GM23338 (cell line): ENCODE measurements at regions not wholly inside any gene's neighbourhood (a gene's known extent, or its start where the extent isn't known, plus 50 kb on each side); places are given as distances from the start of the nearest gene placed in this dataset.
A peak's percentile ranks its signal among the peaks of the same experiment; 100 is the strongest.

Experiments used
- ATAC-seq: fragments of 200-7000 bp; cut with Tn5 transposase; 3 replicates; pipeline ENCODE4 v1.9.1; 2020
- DNase-seq: peaks from one replicate; pipeline ENCODE4 v3.0.0-alpha.2; 2015; ENCODE audit warnings: low spot score
- H2AFZ ChIP-seq: fragments of 200-600 bp; sonication (generic); 2 replicates; pipeline ENCODE4 v1.8.0; 2016; ENCODE audit warnings: antibody characterized with exemption, mild to moderate bottlenecking, moderate library complexity
- H3F3A ChIP-seq: fragments of 200-600 bp; sonication (generic); replicated peaks from 2 replicates; pipeline ENCODE4 v1.8.0; 2017; ENCODE audit warnings: antibody characterized with exemption, mixed run types, low read depth
- H3K27ac ChIP-seq: fragments of 200-600 bp; sonication (generic); 2 replicates; pipeline ENCODE4 v1.6.1; 2016; ENCODE audit warnings: low read depth
- H3K27me3 ChIP-seq: fragments of 200-600 bp; sonication (generic); 2 replicates; pipeline ENCODE4 v1.8.0; 2016; ENCODE audit warnings: mild to moderate bottlenecking, mixed run types, moderate library complexity; ENCODE audit not compliant: insufficient read depth
- H3K36me3 ChIP-seq: fragments of 200-600 bp; sonication (generic); 2 replicates; pipeline ENCODE4 v1.8.0; 2016; ENCODE audit warnings: mild to moderate bottlenecking; ENCODE audit not compliant: insufficient read depth
- H3K4me1 ChIP-seq: fragments of 200-600 bp; sonication (generic); 2 replicates; pipeline ENCODE4 v1.8.0; 2016; ENCODE audit warnings: mild to moderate bottlenecking, moderate library complexity; ENCODE audit not compliant: insufficient read depth
- H3K4me2 ChIP-seq: fragments of 200-600 bp; sonication (generic); 2 replicates; pipeline ENCODE4 v1.7.1; 2017; ENCODE audit warnings: mixed run types
- H3K4me3 ChIP-seq: fragments of 200-600 bp; sonication (generic); 2 replicates; pipeline ENCODE4 v1.6.1; 2016; ENCODE audit warnings: mixed run types
- H3K79me2 ChIP-seq: fragments of 200-600 bp; sonication (generic); replicated peaks from 2 replicates; pipeline ENCODE4 v1.8.0; 2017; ENCODE audit warnings: mild to moderate bottlenecking; ENCODE audit not compliant: insufficient read depth
- H3K9me2 ChIP-seq: fragments of 200-600 bp; sonication (generic); 2 replicates; pipeline ENCODE4 v1.8.0; 2017; ENCODE audit not compliant: insufficient read depth
- H4K20me1 ChIP-seq: fragments of 200-600 bp; sonication (generic); replicated peaks from 2 replicates; pipeline ENCODE4 v1.8.0; 2017; ENCODE audit warnings: mild to moderate bottlenecking; ENCODE audit not compliant: insufficient read depth
- H3K27ac Mint-ChIP-seq: 2 replicates; pipeline ENCODE4 v1.8.0; 2020; ENCODE audit warnings: inconsistent platforms, mild to moderate bottlenecking, moderate library complexity, mixed read lengths
- H3K27me3 Mint-ChIP-seq: 3 replicates; pipeline ENCODE4 v1.8.0; 2022; ENCODE audit warnings: low read depth, mild to moderate bottlenecking, moderate library complexity, mixed read lengths, inconsistent platforms; ENCODE audit not compliant: insufficient read depth, poor library complexity
- H3K36me3 Mint-ChIP-seq: 3 replicates; pipeline ENCODE4 v1.8.0; 2021; ENCODE audit warnings: low read depth, mild to moderate bottlenecking, inconsistent platforms, moderate library complexity, mixed read lengths
- H3K4me1 Mint-ChIP-seq: 3 replicates; pipeline ENCODE4 v1.8.0; 2020; ENCODE audit warnings: mild to moderate bottlenecking, inconsistent platforms, mixed read lengths
- H3K4me3 Mint-ChIP-seq: 3 replicates; pipeline ENCODE4 v1.8.0; 2021; ENCODE audit warnings: moderate library complexity, mild to moderate bottlenecking, inconsistent platforms, mixed read lengths
- H3K9me3 Mint-ChIP-seq: 3 replicates; pipeline ENCODE4 v1.8.0; 2020; ENCODE audit warnings: moderate library complexity, mild to moderate bottlenecking, inconsistent platforms, mixed read lengths
- CREB1 ChIP-seq: fragments of 250-450 bp; sonication (Bioruptor Pico); IDR thresholded peaks from 2 replicates; pipeline ENCODE4 v1.5.0; 2020; ENCODE audit warnings: low read depth, mild to moderate bottlenecking, moderate library complexity
- POLR2AphosphoS5 ChIP-seq: IDR thresholded peaks from 2 replicates; pipeline ENCODE4 v1.6.1; 2016; ENCODE audit warnings: antibody characterized with exemption, low read depth
- TF ChIP-seq, protein P1 (sequence below): fragments of 250-450 bp; sonication (Bioruptor Pico); IDR thresholded peaks from 2 replicates; pipeline ENCODE4 v1.5.0; 2020; ENCODE audit warnings: mild to moderate bottlenecking, moderate library complexity
- TF ChIP-seq, protein P2 (sequence below): IDR thresholded peaks from one replicate; pipeline ENCODE4 v1.6.1; 2018; ENCODE audit warnings: antibody characterized with exemption; ENCODE audit not compliant: unreplicated experiment

- peak; percentile 83 for DNase-seq
Observed at GRCh38 chr22:26922806-26923205, 265.4 kb downstream of the MIAT start.

More at GRCh38 chr22:26922806-26923205, 265.4 kb downstream of the MIAT start:
- TF ChIP-seq, protein P1, sequence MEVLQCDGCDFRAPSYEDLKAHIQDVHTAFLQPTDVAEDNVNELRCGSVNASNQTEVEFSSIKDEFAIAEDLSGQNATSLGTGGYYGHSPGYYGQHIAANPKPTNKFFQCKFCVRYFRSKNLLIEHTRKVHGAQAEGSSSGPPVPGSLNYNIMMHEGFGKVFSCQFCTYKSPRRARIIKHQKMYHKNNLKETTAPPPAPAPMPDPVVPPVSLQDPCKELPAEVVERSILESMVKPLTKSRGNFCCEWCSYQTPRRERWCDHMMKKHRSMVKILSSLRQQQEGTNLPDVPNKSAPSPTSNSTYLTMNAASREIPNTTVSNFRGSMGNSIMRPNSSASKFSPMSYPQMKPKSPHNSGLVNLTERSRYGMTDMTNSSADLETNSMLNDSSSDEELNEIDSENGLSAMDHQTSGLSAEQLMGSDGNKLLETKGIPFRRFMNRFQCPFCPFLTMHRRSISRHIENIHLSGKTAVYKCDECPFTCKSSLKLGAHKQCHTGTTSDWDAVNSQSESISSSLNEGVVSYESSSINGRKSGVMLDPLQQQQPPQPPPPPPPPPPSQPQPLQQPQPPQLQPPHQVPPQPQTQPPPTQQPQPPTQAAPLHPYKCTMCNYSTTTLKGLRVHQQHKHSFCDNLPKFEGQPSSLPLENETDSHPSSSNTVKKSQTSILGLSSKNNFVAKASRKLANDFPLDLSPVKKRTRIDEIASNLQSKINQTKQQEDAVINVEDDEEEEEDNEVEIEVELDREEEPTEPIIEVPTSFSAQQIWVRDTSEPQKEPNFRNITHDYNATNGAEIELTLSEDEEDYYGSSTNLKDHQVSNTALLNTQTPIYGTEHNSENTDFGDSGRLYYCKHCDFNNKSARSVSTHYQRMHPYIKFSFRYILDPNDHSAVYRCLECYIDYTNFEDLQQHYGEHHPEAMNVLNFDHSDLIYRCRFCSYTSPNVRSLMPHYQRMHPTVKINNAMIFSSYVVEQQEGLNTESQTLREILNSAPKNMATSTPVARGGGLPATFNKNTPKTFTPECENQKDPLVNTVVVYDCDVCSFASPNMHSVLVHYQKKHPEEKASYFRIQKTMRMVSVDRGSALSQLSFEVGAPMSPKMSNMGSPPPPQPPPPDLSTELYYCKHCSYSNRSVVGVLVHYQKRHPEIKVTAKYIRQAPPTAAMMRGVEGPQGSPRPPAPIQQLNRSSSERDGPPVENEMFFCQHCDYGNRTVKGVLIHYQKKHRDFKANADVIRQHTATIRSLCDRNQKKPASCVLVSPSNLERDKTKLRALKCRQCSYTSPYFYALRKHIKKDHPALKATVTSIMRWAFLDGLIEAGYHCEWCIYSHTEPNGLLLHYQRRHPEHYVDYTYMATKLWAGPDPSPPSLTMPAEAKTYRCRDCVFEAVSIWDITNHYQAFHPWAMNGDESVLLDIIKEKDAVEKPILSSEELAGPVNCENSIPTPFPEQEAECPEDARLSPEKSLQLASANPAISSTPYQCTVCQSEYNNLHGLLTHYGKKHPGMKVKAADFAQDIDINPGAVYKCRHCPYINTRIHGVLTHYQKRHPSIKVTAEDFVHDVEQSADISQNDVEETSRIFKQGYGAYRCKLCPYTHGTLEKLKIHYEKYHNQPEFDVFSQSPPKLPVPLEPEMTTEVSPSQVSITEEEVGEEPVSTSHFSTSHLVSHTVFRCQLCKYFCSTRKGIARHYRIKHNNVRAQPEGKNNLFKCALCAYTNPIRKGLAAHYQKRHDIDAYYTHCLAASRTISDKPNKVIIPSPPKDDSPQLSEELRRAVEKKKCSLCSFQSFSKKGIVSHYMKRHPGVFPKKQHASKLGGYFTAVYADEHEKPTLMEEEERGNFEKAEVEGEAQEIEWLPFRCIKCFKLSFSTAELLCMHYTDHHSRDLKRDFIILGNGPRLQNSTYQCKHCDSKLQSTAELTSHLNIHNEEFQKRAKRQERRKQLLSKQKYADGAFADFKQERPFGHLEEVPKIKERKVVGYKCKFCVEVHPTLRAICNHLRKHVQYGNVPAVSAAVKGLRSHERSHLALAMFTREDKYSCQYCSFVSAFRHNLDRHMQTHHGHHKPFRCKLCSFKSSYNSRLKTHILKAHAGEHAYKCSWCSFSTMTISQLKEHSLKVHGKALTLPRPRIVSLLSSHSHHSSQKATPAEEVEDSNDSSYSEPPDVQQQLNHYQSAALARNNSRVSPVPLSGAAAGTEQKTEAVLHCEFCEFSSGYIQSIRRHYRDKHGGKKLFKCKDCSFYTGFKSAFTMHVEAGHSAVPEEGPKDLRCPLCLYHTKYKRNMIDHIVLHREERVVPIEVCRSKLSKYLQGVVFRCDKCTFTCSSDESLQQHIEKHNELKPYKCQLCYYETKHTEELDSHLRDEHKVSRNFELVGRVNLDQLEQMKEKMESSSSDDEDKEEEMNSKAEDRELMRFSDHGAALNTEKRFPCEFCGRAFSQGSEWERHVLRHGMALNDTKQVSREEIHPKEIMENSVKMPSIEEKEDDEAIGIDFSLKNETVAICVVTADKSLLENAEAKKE (CRISPR knock-in tag) = peak; percentile 33; the same call in 1 of the 2 replicates
- TF ChIP-seq CREB1 (CRISPR knock-in tag) (no peak), POLR2AphosphoS5 (no peak)
- TF ChIP-seq, protein P2, sequence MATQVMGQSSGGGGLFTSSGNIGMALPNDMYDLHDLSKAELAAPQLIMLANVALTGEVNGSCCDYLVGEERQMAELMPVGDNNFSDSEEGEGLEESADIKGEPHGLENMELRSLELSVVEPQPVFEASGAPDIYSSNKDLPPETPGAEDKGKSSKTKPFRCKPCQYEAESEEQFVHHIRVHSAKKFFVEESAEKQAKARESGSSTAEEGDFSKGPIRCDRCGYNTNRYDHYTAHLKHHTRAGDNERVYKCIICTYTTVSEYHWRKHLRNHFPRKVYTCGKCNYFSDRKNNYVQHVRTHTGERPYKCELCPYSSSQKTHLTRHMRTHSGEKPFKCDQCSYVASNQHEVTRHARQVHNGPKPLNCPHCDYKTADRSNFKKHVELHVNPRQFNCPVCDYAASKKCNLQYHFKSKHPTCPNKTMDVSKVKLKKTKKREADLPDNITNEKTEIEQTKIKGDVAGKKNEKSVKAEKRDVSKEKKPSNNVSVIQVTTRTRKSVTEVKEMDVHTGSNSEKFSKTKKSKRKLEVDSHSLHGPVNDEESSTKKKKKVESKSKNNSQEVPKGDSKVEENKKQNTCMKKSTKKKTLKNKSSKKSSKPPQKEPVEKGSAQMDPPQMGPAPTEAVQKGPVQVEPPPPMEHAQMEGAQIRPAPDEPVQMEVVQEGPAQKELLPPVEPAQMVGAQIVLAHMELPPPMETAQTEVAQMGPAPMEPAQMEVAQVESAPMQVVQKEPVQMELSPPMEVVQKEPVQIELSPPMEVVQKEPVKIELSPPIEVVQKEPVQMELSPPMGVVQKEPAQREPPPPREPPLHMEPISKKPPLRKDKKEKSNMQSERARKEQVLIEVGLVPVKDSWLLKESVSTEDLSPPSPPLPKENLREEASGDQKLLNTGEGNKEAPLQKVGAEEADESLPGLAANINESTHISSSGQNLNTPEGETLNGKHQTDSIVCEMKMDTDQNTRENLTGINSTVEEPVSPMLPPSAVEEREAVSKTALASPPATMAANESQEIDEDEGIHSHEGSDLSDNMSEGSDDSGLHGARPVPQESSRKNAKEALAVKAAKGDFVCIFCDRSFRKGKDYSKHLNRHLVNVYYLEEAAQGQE = peak; percentile 95
- Mint-ChIP-seq H3K27ac (no peak overlapping the region), H3K4me1 (peaks cover 19% of the 10 kb centered on the region), H3K9me3 (peaks cover 3% of the 10 kb centered on the region; the same call in 2 of the 3 replicates), H3K36me3 (no peaks in the 10 kb centered on the region), H3K27me3 (no peaks in the 10 kb centered on the region), H3K4me3 (no peak overlapping the region)
- Histone ChIP-seq H4K20me1 (no peaks in the 10 kb centered on the region), H3K79me2 (no peaks in the 10 kb centered on the region), H3K4me1 (peaks cover 13% of the 10 kb centered on the region; the same call in 1 of the 2 replicates), H2AFZ (no peak overlapping the region), H3F3A (no peaks in the 10 kb centered on the region), H3K9me2 (0 out of 2 replicates have a peak, but pooled peaks cover 6% of the 10 kb centered on the region), H3K4me2 (no peak overlapping the region), H3K27me3 (no peaks in the 10 kb centered on the region), H3K4me3 (no peak overlapping the region), H3K27ac (no peak overlapping the region), H3K36me3 (no peaks in the 10 kb centered on the region)
- ATAC-seq = peak; percentile 97
